GM18867 (cell line): ENCODE measurements at regions not wholly inside any gene's neighbourhood (a gene's known extent, or its start where the extent isn't known, plus 50 kb on each side); places are given as distances from the start of the nearest gene placed in this dataset.

ENCODE experiments used
- ATAC-seq: cut with Tn5 transposase; IDR thresholded peaks from one replicate; pipeline ENCODE4 v1.9.1; 2021; ENCODE audit warnings: mild to moderate bottlenecking, moderate library complexity; ENCODE audit not compliant: unreplicated experiment

DNA sequence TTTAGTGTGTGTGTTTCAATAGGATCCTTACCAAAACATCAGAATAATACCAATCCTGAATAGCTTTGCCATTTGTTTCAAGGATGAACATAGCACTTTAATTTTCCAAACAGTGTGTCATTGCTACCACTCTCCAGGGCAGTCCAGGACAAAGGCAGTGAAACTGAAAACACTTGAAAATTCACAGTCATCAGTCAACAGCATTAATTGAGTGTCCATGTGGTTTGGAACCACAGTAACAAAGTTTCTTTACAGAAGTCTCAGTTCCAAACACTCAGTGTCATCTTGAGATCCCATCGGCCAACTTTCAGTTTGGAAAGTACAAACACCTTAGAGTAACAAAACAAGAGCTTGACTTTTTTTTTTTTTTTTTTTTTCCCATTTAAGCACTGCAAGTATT lies 228.4 kb upstream of the SOX5 start:
- ATAC-seq = peak; percentile 77

DNA sequence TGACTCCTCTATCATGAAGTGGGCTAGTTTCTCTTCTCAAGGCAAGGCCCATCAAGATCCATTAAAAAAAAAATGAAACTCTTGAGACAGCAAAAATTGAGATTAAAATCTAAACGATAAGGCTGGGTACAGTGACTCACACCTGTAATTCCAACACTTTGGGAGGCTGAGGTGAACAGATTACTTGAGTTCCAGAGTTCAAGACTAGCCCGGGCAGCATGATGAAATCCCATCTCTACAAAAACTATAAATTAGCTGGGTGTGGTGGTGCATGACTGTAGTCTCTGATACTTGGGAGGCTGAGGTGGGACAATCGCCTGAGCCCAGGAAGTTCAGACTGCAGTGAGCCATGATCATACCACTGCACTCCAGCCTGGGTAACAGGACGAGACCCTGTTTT lies 226.5 kb upstream of the SOX5 start:
- ATAC-seq = no peak

DNA sequence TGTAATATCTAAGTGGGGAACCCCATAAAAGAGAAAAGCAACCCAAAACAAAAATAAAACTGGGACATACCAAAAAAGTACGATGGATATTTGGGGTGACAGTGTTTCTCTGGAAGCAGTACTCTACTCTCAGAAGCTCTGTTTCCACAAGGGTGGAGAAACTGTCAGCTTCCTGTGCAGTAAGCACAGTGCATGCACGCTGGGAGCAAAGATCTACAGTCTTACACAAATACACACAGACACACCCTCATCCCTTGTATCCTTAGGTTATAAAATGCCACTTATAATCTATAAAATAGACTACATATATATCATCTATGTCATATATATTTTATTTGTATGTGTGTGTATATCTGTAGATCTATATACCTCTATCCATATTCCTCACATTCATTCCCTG lies 225.8 kb upstream of the SOX5 start:
- ATAC-seq = no peak

DNA sequence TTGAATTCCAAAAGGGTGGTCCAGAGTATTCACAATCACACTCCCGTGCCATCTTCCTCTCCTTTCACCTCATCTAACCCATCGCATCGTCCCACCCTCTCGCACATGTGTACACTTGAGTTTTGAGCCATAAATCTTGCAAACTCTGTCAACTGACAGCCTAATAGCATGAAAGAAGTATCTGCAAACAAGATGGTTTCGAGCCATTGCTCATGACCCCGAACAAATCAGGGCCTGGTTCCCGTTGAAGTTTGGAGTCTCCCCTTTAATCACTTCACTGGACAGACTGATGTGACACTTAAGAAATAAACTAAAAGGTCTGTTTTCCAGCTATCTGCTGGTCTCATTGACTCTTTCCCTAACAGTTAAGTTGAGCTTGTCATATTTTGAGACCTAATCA lies 223.6 kb upstream of the SOX5 start:
- no peak for ATAC-seq

DNA sequence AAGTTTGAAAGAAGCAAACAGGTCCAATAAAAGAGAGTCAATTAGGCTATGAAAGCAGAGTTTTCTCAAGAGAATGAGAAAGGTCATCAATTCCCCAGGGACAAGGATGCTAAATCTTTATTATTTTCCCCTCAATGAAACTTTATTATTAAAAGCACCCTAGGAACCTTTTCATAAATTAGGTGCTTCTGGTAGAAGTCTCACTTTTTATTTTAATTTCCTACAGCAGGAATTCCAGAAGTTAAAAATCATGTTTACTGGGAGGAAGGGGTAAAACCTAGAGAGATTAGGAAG lies 223.2 kb upstream of the SOX5 start:
- ATAC-seq = no peak

DNA sequence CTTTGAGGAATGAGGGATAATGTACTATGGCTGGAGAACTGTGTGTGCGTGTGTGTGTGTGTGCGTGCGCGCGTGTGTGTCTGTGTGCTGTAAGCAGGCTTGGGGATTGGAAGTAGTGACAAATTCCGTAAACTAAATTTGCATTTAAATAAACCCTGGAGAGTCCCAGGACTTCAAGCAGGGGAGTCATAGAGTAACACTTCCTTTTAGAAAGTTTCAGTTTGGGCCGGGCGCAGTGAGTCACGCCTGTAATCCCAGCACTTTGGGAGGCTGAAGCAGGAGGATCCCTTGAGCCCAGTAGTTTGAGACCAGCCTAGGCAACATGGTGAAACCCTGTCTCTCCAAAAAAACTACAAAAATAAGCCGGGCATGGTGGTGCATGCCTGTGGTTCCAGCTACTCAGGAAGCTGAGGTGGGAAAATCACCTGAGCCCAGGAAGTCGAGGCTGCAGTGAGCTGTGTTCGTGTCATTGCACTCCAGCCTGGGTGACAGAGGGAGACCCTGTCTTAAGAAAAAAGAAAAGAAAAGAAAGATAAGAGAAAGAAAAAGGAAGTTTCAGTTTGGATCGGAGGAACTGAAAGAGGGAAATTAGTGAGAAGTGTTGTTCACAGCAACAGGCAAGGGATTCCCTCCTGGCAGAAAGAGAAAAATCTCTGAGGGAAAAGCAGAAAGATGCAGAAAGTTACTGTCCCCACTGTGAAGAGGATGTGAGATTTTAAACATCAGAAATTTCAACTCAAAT lies 222.7 kb upstream of the SOX5 start:
- ATAC-seq = peak; percentile 66

DNA sequence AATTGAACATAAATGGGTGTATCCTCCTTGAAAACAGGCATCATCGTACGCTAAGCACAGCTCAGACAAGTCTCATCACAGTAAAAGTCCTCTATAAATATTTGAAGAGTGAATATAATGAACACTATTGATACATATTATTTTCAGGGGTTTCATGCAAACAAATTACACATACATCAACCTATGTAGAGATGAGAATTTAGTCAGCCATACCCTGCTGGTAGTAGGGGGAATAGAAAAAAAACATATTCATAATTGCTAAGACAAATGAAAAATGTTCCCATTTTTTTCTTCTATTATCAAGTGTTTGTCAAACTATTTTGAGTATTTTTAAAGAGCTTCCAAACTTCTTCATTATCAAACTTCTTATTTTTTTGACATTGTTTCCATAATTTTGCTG lies 205.6 kb upstream of the SOX5 start:
- ATAC-seq = no peak

DNA sequence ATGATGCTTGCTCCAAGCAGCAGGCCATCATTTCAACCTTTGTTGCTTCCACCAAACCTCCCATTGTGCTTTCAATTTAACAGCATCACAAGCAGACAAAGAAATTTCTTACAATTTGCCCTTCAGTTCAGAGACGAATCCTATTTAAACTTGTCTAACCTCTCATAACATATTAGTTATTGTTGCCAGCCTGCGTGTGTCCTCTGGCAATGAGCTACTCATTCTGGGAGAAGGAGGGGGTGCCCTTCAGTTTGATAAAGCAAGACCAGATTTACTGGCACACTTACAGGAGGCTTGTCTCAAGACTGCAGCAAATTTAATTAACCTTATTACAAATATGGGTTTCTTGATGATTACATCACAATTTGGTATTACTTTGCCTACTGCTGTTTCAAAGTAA lies 203.6 kb upstream of the SOX5 start:
- no peak for ATAC-seq

DNA sequence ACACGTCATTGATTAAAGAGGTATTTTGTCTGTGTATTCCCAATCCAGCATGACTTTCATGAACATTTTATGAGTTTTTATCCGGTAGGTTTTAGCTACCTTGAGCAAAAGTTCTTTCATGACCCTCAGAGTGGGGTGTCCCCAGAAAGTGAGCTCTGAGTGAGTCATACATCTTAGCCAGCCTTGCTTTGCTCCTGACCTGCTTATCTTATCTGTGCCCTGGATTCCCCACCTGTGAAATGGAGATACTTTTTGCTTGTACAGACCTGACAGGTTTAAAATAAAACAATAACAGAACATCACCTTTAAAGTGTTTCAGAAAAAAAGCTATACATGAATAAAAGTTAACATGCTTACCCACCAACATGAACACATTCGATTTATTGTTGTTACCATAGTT lies 202.8 kb upstream of the SOX5 start:
- no peak for ATAC-seq

DNA sequence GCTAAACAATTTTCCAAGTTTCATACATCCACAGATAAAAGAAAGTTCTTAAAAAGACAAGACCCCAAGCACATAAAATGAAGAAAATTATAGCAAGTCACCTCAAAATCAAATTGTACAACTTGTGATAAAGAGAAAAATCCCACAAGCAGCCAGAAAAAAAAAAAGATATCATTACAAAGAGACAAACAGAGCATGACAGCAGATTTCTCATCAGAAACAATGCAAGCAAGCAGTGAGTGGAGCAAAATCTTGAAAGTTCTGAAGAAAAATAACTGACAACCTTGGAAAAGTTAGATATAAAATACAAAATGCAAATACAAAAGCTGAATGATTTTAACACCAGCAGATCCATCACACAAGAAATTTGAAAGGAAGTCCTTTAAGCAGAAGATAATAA lies 194.5 kb upstream of the SOX5 start:
- ATAC-seq = no peak

DNA sequence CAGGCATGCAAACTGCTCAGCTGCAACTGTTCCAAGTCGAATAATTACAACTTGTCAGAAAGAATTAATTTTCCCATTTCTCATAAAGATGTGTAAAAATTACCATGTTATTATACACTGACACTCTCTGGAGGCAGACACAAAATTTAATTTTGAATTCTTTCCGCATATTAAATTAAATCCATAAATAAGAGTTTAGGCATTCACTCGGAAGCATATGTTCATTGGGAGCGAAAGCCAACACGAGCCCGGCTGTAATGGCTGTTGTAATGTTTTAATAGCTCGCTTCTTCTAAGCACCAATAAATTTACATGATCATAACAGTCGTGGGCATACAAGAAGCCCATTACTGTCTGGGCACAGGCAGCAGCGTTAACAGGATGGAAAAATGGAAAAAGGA lies 189.6 kb upstream of the SOX5 start:
- no peak for ATAC-seq

DNA sequence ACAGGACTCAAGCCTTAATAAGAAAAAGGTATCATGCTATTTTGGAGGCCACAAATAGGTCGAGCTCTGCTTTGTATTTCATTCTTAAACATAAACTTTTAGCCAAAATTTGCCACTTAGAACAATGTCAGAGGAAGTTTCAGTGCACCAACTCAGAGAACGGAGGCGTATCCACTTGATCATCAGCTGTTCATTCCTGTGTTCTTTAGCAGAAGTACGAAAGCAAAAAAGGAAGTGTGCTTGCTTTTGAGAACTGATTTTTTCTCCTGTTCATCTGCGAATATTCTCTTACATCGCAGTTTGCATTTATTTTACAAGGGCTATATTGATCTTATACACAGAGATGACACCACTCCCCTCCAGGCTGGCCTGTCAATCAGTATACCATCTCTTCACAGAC lies 188.6 kb upstream of the SOX5 start:
- ATAC-seq = no peak

DNA sequence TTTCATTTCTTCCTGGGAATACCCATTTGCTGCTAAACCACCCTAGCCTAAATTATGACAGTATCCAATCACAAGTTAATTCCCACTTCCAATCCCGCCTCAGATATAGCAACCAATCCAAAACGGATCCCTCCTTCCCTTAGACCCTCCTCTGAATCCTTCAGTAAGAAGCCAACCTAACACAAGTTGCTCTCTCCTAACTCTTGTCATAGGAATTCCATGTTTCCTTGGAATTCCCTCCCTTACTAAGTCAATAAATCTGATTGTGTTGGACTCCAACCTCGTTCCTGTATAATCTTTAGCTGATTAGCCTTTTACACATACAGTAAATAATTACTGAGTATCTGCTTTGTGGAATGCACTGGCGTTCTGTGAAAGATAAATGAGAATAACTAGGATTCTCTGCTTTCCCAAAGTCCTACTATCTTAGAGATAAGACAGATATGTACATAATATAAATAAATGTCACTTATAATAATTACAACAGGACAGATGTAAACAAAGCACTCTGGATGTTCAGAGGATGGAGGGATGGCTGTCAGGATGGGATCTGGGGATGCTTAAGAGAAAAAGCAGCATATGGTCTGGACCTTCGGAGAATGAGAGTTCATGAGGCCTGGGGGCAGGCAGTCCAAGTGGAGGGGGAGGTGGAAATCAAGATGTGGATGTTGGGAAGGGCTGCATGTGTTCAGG lies 185.8 kb upstream of the SOX5 start:
- ATAC-seq = no peak

DNA sequence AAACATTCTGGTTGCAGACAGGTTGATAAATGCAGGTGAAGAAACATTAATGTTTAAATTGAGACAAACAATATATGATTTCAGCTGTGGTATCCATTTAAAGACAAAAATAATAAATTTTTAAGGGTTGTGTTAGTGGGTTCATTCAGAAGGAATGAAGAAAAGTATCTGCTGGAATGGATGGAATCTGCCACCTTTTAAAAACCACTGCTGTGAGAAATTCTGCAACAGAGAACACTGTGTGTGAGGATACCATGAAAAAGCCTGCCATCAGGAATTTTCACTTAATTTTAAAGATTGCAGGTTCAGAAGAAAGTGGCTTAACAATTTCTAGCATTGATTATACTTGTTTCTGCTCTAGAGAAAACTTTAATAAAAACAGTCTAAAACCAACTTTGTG lies 184.6 kb upstream of the SOX5 start:
- no peak for ATAC-seq

DNA sequence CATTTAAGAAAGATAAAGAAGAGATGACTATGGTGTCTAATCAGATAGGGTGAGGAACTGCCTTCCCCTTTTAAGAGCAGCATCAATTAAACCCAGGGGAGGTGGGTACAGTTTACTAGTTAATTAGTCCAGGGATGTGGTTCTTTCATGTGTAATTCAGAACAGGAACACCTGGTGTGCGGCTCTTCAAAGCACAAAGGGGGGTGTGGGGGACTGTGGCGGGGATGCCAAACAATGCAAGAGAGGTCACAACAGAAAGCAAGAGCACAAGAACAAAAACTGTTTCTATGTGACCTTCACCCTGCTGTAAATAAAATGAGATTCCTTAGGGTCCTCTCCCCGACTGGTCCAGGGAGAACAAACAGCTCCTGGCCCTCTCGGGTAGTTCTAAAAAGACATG lies 183.9 kb upstream of the SOX5 start:
- ATAC-seq = no peak

DNA sequence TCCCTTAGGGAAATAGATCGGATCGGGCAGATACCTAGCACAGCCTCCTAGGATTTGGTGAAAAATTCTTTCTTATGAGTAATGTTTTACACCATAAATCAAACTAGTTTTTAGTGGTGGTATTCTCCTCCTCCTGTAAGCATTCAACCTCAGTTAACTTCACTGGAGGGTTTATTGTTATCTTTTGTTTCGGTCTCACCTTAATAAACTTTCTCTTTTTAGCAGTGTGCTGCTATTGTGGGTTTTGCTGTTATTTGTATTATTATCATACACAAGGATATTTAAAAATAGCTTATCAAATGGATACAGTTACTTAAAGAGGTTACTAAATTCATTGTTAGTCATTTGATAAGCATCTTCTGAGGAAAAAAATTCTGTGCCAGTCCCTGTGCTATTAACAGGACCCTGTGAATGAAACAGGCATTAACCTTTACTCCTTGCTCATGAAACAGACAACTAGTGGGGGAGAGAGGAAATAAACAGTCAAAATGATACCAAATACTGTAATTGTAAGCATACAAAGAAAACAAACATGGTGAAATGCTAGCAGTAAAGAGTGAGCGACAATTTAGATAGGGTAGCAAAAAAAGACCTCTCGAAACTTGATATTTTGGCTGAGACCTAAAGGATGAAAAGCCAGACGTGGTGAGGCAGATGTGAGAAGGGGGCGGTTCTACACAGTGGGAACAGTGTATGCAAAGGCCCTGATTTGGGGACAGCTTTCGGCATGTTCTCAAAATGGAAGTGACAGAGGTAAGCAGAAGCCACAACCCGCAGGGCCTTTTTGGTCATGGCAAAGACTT lies 178.7 kb upstream of the SOX5 start:
- peak; percentile 98 for ATAC-seq

DNA sequence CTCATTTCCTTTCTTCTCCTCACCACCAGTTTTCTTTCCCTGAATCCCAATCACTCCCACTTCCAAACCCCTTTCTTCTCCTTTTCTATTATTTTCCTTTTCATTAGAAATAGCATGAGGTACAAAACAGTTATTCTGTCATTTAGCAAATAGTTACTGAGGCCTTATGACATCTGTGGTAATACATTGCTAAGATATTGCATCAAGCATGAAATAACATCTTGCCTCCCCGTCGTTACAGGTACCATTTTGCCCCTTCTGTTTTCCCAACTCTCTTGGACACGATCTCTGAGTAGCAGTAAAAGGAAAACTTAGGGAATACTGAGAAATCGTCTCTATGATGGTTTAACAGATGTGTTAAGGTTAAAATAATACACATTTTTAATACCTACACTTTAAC lies 175.8 kb upstream of the SOX5 start:
- ATAC-seq = no peak

DNA sequence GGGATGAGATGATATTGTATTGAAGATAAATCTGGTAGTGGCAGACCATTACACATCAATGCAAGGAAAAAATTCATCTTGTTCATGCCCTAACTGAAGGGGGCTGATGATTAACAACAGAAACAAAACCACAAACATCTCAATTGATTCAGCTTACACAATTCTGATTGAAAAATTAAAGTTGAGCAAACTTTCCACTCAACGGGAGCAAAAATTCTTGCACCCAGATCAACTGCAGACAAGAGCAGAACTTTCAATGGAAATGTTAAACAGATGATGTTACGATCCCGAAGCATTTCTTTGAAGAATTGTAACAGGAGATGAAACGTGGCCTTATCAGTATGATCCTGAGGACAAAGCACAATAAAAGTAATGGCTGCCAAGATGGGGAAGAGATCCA lies 172.4 kb upstream of the SOX5 start:
- no peak for ATAC-seq

DNA sequence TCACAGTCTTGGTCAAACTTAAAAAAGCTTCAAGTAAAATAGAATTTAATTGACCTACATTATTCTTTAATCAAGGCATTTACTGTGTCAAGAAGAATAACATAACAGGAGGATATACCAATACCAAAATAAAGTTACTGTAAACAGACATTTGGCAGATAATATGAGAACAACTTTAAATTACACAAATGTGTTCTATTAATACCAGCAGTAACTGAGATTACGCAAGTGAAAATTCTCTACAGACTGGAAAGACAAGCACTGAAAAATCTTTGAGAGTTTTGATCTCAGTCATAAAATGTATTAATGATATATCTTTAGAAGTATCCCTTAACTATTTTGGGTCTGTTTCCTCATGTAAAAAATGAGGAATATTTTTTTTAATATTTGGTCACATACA lies 169.2 kb upstream of the SOX5 start:
- ATAC-seq = no peak

DNA sequence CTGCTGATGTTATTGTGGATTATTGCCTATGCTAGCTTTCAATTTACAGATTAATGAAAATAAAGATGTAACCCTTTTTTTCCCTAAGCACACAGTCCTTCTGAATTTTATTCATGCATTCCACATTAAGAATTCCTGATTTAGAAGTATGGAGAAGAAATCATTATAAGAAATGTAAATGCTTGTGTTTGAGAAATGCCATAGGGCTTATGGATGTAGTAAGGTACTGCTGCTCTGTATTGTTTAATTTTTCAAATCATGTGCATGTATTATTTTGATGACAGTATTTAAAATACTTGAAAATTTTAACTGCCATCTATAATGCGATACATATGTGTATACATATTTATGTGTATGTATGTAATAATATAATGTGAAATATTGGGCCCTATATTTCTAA lies 167.1 kb upstream of the SOX5 start:
- ATAC-seq = no peak

DNA sequence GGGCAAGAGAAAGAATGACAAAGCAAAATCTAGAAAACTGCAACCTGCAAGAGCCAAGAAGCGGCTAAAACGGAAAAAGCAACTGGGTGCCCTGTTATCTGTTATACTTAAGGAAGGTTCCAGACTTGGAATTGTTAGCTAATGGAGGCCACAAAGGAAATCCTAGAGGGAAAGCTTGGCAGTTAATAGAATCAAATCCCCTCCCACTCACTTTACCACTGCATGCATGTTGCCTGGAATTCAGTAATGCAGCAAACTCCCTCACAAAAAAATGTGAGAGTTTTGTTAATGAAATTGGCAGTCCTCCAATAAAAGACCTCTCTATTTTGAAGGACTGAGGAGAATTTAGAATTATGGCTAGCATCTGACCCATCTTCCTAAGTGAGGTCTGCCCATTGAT lies 164.2 kb upstream of the SOX5 start:
- no peak for ATAC-seq

DNA sequence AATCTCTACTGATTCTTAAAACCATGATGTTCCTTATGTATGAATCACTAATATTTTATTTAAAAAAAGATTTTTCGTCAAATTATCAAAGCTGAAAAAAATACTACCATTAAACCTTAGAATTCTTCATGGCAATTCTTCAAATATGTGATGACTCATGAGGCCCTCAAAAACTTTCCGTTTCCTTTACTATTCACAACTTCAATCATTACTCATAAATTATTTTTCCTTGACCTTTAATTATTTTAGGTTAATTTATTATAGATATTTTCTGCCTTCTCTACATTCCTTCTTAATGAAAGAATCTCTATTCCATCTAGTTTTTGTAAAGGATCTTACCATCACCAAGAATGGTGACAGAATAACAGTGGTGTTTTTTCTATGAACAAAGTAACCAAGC lies 162.1 kb upstream of the SOX5 start:
- no peak for ATAC-seq
